ENCODE measurements at regions not wholly inside any gene's neighbourhood (a gene's known extent, or its start where the extent isn't known, plus 50 kb on each side); places are given as distances from the start of the nearest gene placed in this dataset.

GRCh38 chr3:69658514-69659140 is 80.6 kb upstream of the MITF start:
- TF ChIP-seq CTCF (IDR thresholded peaks at IDR 0.05) (no peak), NRF1 (IDR thresholded peaks at IDR 0.05; ENCODE audit: low read depth, low read length) (no peak)

All from SK-N-SH (cell line).